ENCODE measurements at regions not wholly inside any gene's neighbourhood (a gene's known extent, or its start where the extent isn't known, plus 50 kb on each side); places are given as distances from the start of the nearest gene placed in this dataset.
"Not testable (repeated sequence)": the region's sequence is repeated elsewhere in the genome, so short reads cannot be mapped to it uniquely, and the experiment has no call there.

- no peak for DNase-seq
Measured at GRCh38 chr9:87160148-87161102, 213.1 kb upstream of the GAS1 start.

GRCh38 chr9:87167161-87167560, 219.9 kb upstream of the GAS1 start:
- DNase-seq, result no peak

- DNase-seq, result no peak
Measured at GRCh38 chr9:87167582-87167981, 220.3 kb upstream of the GAS1 start.

- DNase-seq, result no peak
Measured at GRCh38 chr9:87178302-87178701, 231.0 kb upstream of the GAS1 start.

- no peak for DNase-seq
Measured at GRCh38 chr9:87179553-87180340, 232.4 kb upstream of the GAS1 start.

GRCh38 chr9:87180361-87180760, 233.1 kb upstream of the GAS1 start:
- DNase-seq, result no peak

GRCh38 chr9:87180841-87181240, 233.5 kb upstream of the GAS1 start:
- no peak for DNase-seq

- DNase-seq, result no peak
Measured at GRCh38 chr9:87181670-87182069, 234.4 kb upstream of the GAS1 start.

GRCh38 chr9:87184956-87185642, 237.8 kb upstream of the GAS1 start:
- DNase-seq, result no peak

GRCh38 chr9:87187656-87188055, 240.3 kb upstream of the GAS1 start:
- no peak for DNase-seq

- DNase-seq, result no peak
Measured at GRCh38 chr9:87189006-87189405, 241.7 kb upstream of the GAS1 start.

- no peak for DNase-seq
Measured at GRCh38 chr9:87193151-87193550, 245.8 kb upstream of the GAS1 start.

- DNase-seq, result peak; percentile 80
Measured at GRCh38 chr9:87193925-87194868, 246.9 kb upstream of the GAS1 start.

GRCh38 chr9:87195306-87195705, 248.0 kb upstream of the GAS1 start:
- no peak for DNase-seq

GRCh38 chr9:87197349-87198130, 250.2 kb upstream of the GAS1 start:
- DNase-seq, result no peak

GRCh38 chr9:87198716-87199115, 251.4 kb upstream of the GAS1 start:
- no peak for DNase-seq

GRCh38 chr9:87199278-87199677, 252.0 kb upstream of the GAS1 start:
- DNase-seq, result no peak

GRCh38 chr9:87199782-87200181, 252.5 kb upstream of the GAS1 start:
- DNase-seq, result no peak

GRCh38 chr9:87201351-87201751, 254.0 kb upstream of the GAS1 start:
- DNase-seq, result no peak

- no peak for DNase-seq
Measured at GRCh38 chr9:87206064-87206661, 258.9 kb upstream of the GAS1 start.

GRCh38 chr9:87210658-87211057, 263.4 kb upstream of the GAS1 start:
- not testable (repeated sequence) for DNase-seq
